H9 (cell line): ENCODE measurements at regions not wholly inside any gene's neighbourhood (a gene's known extent, or its start where the extent isn't known, plus 50 kb on each side); places are given as distances from the start of the nearest gene placed in this dataset.

ENCODE experiments used
- DNase-seq: peaks from one replicate; pipeline ENCODE4 v3.0.0-alpha.2; 2017
- H2AFZ ChIP-seq: one replicate; pipeline ENCODE4 v1.6.1; 2013; ENCODE audit warnings: mild to moderate bottlenecking, low read length, control low read depth, moderate library complexity
- H2AK5ac ChIP-seq: 2 replicates; pipeline ENCODE4 v1.6.1; 2013; ENCODE audit warnings: low read length, control low read depth, mixed read lengths; ENCODE audit not compliant: insufficient read length
- H2BK120ac ChIP-seq: one replicate; pipeline ENCODE4 v1.6.1; 2013; ENCODE audit warnings: low read depth, mild to moderate bottlenecking, low read length, control low read depth, inconsistent platforms; ENCODE audit not compliant: poor library complexity, severe bottlenecking
- H2BK12ac ChIP-seq: 2 replicates; pipeline ENCODE4 v1.6.1; 2013; ENCODE audit warnings: low read length, control low read depth, mixed read lengths, low read depth; ENCODE audit not compliant: insufficient read length
- H2BK15ac ChIP-seq: 2 replicates; pipeline ENCODE4 v1.6.1; 2013; ENCODE audit warnings: low read depth, low read length, control low read depth
- H2BK20ac ChIP-seq: one replicate; pipeline ENCODE4 v1.6.1; 2013; ENCODE audit warnings: low read depth, mild to moderate bottlenecking, low read length, control low read depth, inconsistent platforms; ENCODE audit not compliant: poor library complexity, severe bottlenecking
- H2BK5ac ChIP-seq: 2 replicates; pipeline ENCODE4 v1.6.1; 2013; ENCODE audit warnings: low read length, control low read depth, mixed read lengths; ENCODE audit not compliant: insufficient read length
- H3K14ac ChIP-seq: 2 replicates; pipeline ENCODE4 v1.6.1; 2013; ENCODE audit warnings: low read length, control low read depth; ENCODE audit not compliant: insufficient read depth
- H3K18ac ChIP-seq: 2 replicates; pipeline ENCODE4 v1.6.1; 2013; ENCODE audit warnings: low read depth, mild to moderate bottlenecking, mixed read lengths, low read length, control low read depth; ENCODE audit not compliant: insufficient read length
- H3K23ac ChIP-seq: 2 replicates; pipeline ENCODE4 v1.6.1; 2013; ENCODE audit warnings: low read length, control low read depth, mixed read lengths, low read depth; ENCODE audit not compliant: insufficient read length
- H3K23me2 ChIP-seq: 2 replicates; pipeline ENCODE4 v1.6.1; 2013; ENCODE audit warnings: low read depth, mild to moderate bottlenecking, mixed read lengths, low read length, control low read depth; ENCODE audit not compliant: insufficient read length, poor library complexity, severe bottlenecking
- H3K27ac ChIP-seq: 2 replicates; pipeline ENCODE4 v1.5.1; 2013; ENCODE audit warnings: low read length, control low read depth, mixed read lengths, low read depth; ENCODE audit not compliant: insufficient read length
- H3K27me3 ChIP-seq: 2 replicates; pipeline ENCODE4 v1.6.1; 2013; ENCODE audit warnings: low read length, control low read depth, inconsistent platforms; ENCODE audit not compliant: insufficient read depth
- H3K4ac ChIP-seq: 2 replicates; pipeline ENCODE4 v1.6.1; 2013; ENCODE audit warnings: low read depth, mild to moderate bottlenecking, control low read depth, inconsistent platforms, low read length, moderate library complexity
- H3K4me1 ChIP-seq: 2 replicates; pipeline ENCODE4 v1.6.1; 2013; ENCODE audit warnings: low read length, control low read depth, inconsistent platforms; ENCODE audit not compliant: insufficient read depth
- H3K4me2 ChIP-seq: 2 replicates; pipeline ENCODE4 v1.6.1; 2013; ENCODE audit warnings: low read length, control low read depth, mixed read lengths; ENCODE audit not compliant: insufficient read length, insufficient read depth
- H3K56ac ChIP-seq: 2 replicates; pipeline ENCODE4 v1.6.1; 2013; ENCODE audit warnings: low read depth, mild to moderate bottlenecking, mixed read lengths, low read length, control low read depth; ENCODE audit not compliant: insufficient read length
- H3K79me1 ChIP-seq: 2 replicates; pipeline ENCODE4 v1.6.1; 2013; ENCODE audit warnings: low read depth, mild to moderate bottlenecking, moderate library complexity, low read length, control low read depth, inconsistent platforms; ENCODE audit not compliant: insufficient read depth, poor library complexity, severe bottlenecking
- H3K79me2 ChIP-seq: 2 replicates; pipeline ENCODE4 v1.6.1; 2013; ENCODE audit warnings: low read length, control low read depth, inconsistent platforms; ENCODE audit not compliant: insufficient read depth
- H3K9ac ChIP-seq: 2 replicates; pipeline ENCODE4 v1.6.1; 2013; ENCODE audit warnings: low read length, control low read depth, mixed read lengths; ENCODE audit not compliant: insufficient read length; ENCODE audit errors: extremely low read depth
- H3K9me3 ChIP-seq: one replicate; pipeline ENCODE4 v1.6.1; 2013; ENCODE audit warnings: low read depth, low read length, inconsistent platforms; ENCODE audit not compliant: control insufficient read depth
- H3T11ph ChIP-seq: one replicate; pipeline ENCODE4 v1.6.1; 2013; ENCODE audit warnings: mild to moderate bottlenecking, low read length, control low read depth, inconsistent platforms
- H4K20me1 ChIP-seq: one replicate; pipeline ENCODE4 v1.6.1; 2013; ENCODE audit not compliant: control insufficient read depth, insufficient read length, insufficient read depth
- H4K5ac ChIP-seq: 2 replicates; pipeline ENCODE4 v1.6.1; 2013; ENCODE audit warnings: low read depth, mild to moderate bottlenecking, mixed read lengths, low read length, control low read depth; ENCODE audit not compliant: insufficient read length
- H4K8ac ChIP-seq: replicated peaks from 2 replicates; pipeline ENCODE4 v1.6.1; 2013; ENCODE audit warnings: low read length, control low read depth, mixed read lengths, low read depth; ENCODE audit not compliant: insufficient read length
- H4K91ac ChIP-seq: 2 replicates; pipeline ENCODE4 v1.6.1; 2013; ENCODE audit warnings: low read depth, mild to moderate bottlenecking, moderate library complexity, mixed read lengths, low read length, control low read depth; ENCODE audit not compliant: insufficient read length
- H3K27ac Mint-ChIP-seq, 3 experiments: 2 replicates in 2 of 3; 3 replicates in 1 of 3; pipeline ENCODE4 v1.8.0; 2020 to 2021; ENCODE audit warnings: mixed read lengths in 3 of 3, mild to moderate bottlenecking in 1 of 3, moderate library complexity in 1 of 3
- H3K27me3 Mint-ChIP-seq: 2 replicates; pipeline ENCODE4 v1.8.0; 2021; ENCODE audit warnings: low read depth, mild to moderate bottlenecking, moderate library complexity, mixed read lengths
- H3K36me3 Mint-ChIP-seq, 3 experiments: 2 replicates in 2 of 3; 3 replicates in 1 of 3; pipeline ENCODE4 v1.8.0; 2020 to 2021; ENCODE audit warnings: low read depth in 3 of 3, mixed read lengths in 3 of 3; ENCODE audit not compliant: insufficient read depth in 1 of 3
- H3K4me1 Mint-ChIP-seq, 2 experiments: 2 replicates each; pipeline ENCODE4 v1.8.0; 2020; ENCODE audit warnings: mixed read lengths in 2 of 2
- H3K4me3 Mint-ChIP-seq, 2 experiments: 2 replicates in 1 of 2; 3 replicates in 1 of 2; pipeline ENCODE4 v1.8.0; 2020 to 2021; ENCODE audit warnings: mild to moderate bottlenecking in 2 of 2, mixed read lengths in 2 of 2, moderate library complexity in 1 of 2
- H3K9me3 Mint-ChIP-seq, 2 experiments: 2 replicates in 1 of 2; 3 replicates in 1 of 2; pipeline ENCODE4 v1.8.0; 2020; ENCODE audit warnings: mild to moderate bottlenecking in 2 of 2, mixed read lengths in 2 of 2, moderate library complexity in 1 of 2
- CTCF ChIP-seq: fragments of 200-600 bp; sonication (generic); conservative IDR thresholded peaks from 3 replicates; pipeline ENCODE4 v1.8.0; 2021; ENCODE audit warnings: antibody characterized with exemption, mild to moderate bottlenecking
- WGBS: extraction: QIAGEN DNeasy Blood & Tissue Kit; methylation state at CpG from one replicate; pipeline ENCODE4 v1.1.7; 2013; ENCODE audit warnings: missing lambda C conversion rate, low lambda C conversion rate, mixed read lengths; ENCODE audit not compliant: insufficient read length; ENCODE audit errors: extremely low coverage; 5-methylcytosine and 5-hydroxymethylcytosine counted together

GRCh38 chr2:105626966-105627340 lies 117.8 kb upstream of the NCK2 start:
- Mint-ChIP-seq H3K4me1 (peaks cover 57 to 58% of the 10 kb centered on the region in 2 experiments), H3K9me3 (peaks cover 12 to 17% of the 10 kb centered on the region in 2 experiments), H3K36me3 (peaks cover 7 to 41% (median 8%) of the 10 kb centered on the region in 3 experiments; a peak in 6 of 7 replicates), H3K4me3 (no peak overlapping the region; a peak in 1 of 5 replicates), H3K27ac (peak overlapping the region in 2 of 3 experiments; percentile 42 to 96; a peak in 4 of 7 replicates), H3K27me3 (peaks cover 5% of the 10 kb centered on the region; the same call in 1 of the 2 replicates)
- no peak overlapping the region for H3K4ac ChIP-seq
- H2BK120ac ChIP-seq, result no peak overlapping the region
- H2BK20ac ChIP-seq, result no peak overlapping the region
- no peak overlapping the region for H2AK5ac ChIP-seq
- no peak overlapping the region for H3K56ac ChIP-seq
- no peak overlapping the region for H2AFZ ChIP-seq
- DNase-seq, result no peak
- no peaks in the 10 kb centered on the region for H3K79me2 ChIP-seq
- TF ChIP-seq CTCF, result no peak
- H2BK5ac ChIP-seq, result no peak overlapping the region
- no CpG with 5 or more reads among the region's 3 CpGs for WGBS
- H3K4me1 ChIP-seq, result peaks cover 3% of the 10 kb centered on the region; the same call in 1 of the 2 replicates
- H3K18ac ChIP-seq, result no peak overlapping the region
- no peak overlapping the region for H2BK15ac ChIP-seq
- no peaks in the 10 kb centered on the region for H3K79me1 ChIP-seq
- H4K5ac ChIP-seq, result no peak overlapping the region
- no peaks in the 10 kb centered on the region for H3K27me3 ChIP-seq
- no peaks in the 10 kb centered on the region for H4K20me1 ChIP-seq
- no peak overlapping the region for H3K14ac ChIP-seq
- no peak overlapping the region for H3K23ac ChIP-seq
- H3K9me3 ChIP-seq, result no peaks in the 10 kb centered on the region
- H3K27ac ChIP-seq, result no peak overlapping the region
- no peaks in the 10 kb centered on the region for H3K23me2 ChIP-seq
- H4K8ac ChIP-seq, result no peak overlapping the region
- H4K91ac ChIP-seq, result no peak overlapping the region
- H3K9ac ChIP-seq, result no peak overlapping the region
- no peak overlapping the region for H3T11ph ChIP-seq
- no peak overlapping the region for H2BK12ac ChIP-seq
- no peak overlapping the region for H3K4me2 ChIP-seq
